ENCODE measurements at regions not wholly inside any gene's neighbourhood (a gene's known extent, or its start where the extent isn't known, plus 50 kb on each side); places are given as distances from the start of the nearest gene placed in this dataset.
"Not testable (repeated sequence)": the region's sequence is repeated elsewhere in the genome, so short reads cannot be mapped to it uniquely, and the experiment has no call there.

GRCh38 chr6:102981490-102982015 is 1588.0 kb downstream of the GRIK2 start:
- DNase-seq: no peak

GRCh38 chr6:102980951-102981350 is 1587.4 kb downstream of the GRIK2 start:
- no peak for DNase-seq

GRCh38 chr6:102961902-102962301 is 1568.4 kb downstream of the GRIK2 start:
- DNase-seq: no peak

GRCh38 chr6:102950967-102951366 is 1557.5 kb downstream of the GRIK2 start:
- DNase-seq: no peak

GRCh38 chr6:102944475-102944874 is 1551.0 kb downstream of the GRIK2 start:
- no peak for DNase-seq

GRCh38 chr6:102942206-102942605 is 1548.7 kb downstream of the GRIK2 start:
- DNase-seq: no peak

GRCh38 chr6:102936959-102937358 is 1543.5 kb downstream of the GRIK2 start:
- no peak for DNase-seq

GRCh38 chr6:102928109-102928508 is 1534.6 kb downstream of the GRIK2 start:
- DNase-seq: no peak

GRCh38 chr6:102918161-102918560 is 1524.7 kb downstream of the GRIK2 start:
- DNase-seq: no peak

GRCh38 chr6:102911571-102911970 is 1518.1 kb downstream of the GRIK2 start:
- no peak for DNase-seq

- DNase-seq: not testable (repeated sequence)
Observed at GRCh38 chr6:102910701-102911139, 1517.2 kb downstream of the GRIK2 start.

GRCh38 chr6:102907181-102907580 is 1513.7 kb downstream of the GRIK2 start:
- DNase-seq: no peak

GRCh38 chr6:102902471-102902870 is 1509.0 kb downstream of the GRIK2 start:
- DNase-seq: no peak

GRCh38 chr6:102895683-102896082 is 1502.2 kb downstream of the GRIK2 start:
- no peak for DNase-seq

GRCh38 chr6:102885165-102885564 is 1491.7 kb downstream of the GRIK2 start:
- DNase-seq: no peak

- DNase-seq: peak; percentile 5
Observed at GRCh38 chr6:102853249-102853955, 1459.9 kb downstream of the GRIK2 start.

GRCh38 chr6:102848796-102849195 is 1455.3 kb downstream of the GRIK2 start:
- no peak for DNase-seq

GRCh38 chr6:102848210-102848609 is 1454.7 kb downstream of the GRIK2 start:
- no peak for DNase-seq

GRCh38 chr6:102841060-102841459 is 1447.6 kb downstream of the GRIK2 start:
- DNase-seq: no peak

- DNase-seq: no peak
Observed at GRCh38 chr6:102832021-102832420, 1438.5 kb downstream of the GRIK2 start.

- DNase-seq: no peak
Observed at GRCh38 chr6:102820098-102820497, 1426.6 kb downstream of the GRIK2 start.

- DNase-seq: no peak
Observed at GRCh38 chr6:102815207-102815606, 1421.7 kb downstream of the GRIK2 start.

GRCh38 chr6:102813489-102814275 is 1420.2 kb downstream of the GRIK2 start:
- DNase-seq: peak; percentile 4

GRCh38 chr6:102812242-102812641 is 1418.7 kb downstream of the GRIK2 start:
- no peak for DNase-seq

Data from NCI-H510A treated with DMSO at 0.1 percent for 48 hours (cell line).